RWPE1 (cell line): ENCODE measurements at regions not wholly inside any gene's neighbourhood (a gene's known extent, or its start where the extent isn't known, plus 50 kb on each side); places are given as distances from the start of the nearest gene placed in this dataset.

Source experiments
- CTCF ChIA-PET: fragments of 350-600 bp; sonication (Branson Sonifier 250); formaldehyde crosslinking; extraction: SDS; loops from one replicate; lab custom pipeline; 2021; lab: Yijun Ruan, JAX
- POLR2A ChIA-PET: fragments of 400-600 bp; formaldehyde crosslinking; extraction: SDS; loops from one replicate; lab custom pipeline; 2020; ENCODE audit warnings: antibody characterized with exemption; ENCODE audit not compliant: low non-redundant PET; lab: Yijun Ruan, JAX
- DNase-seq: peaks from one replicate; pipeline ENCODE4 v3.0.0; 2012; ENCODE audit warnings: low spot score
- H3K27ac ChIP-seq: fragments of 450-650 bp; 2 replicates; pipeline ENCODE4 v1.5.1; 2017
- CTCF ChIP-seq: fragments of 450-650 bp; conservative IDR thresholded peaks from 2 replicates; pipeline ENCODE4 v1.5.1; 2017; ENCODE audit warnings: low read depth, mild to moderate bottlenecking

GRCh38 chr10:21413680-21414079 lies 111.8 kb downstream of the SKIDA1 start:
- no peak for TF ChIP-seq CTCF
- no peak for DNase-seq
- CTCF ChIA-PET = no interaction called here
- POLR2A ChIA-PET = no interaction called here
- H3K27ac ChIP-seq = no peak overlapping the region

GRCh38 chr10:21413268-21413667 lies 112.2 kb downstream of the SKIDA1 start:
- ChIA-PET CTCF (no interaction called here), POLR2A (no interaction called here)
- H3K27ac ChIP-seq = no peak overlapping the region
- TF ChIP-seq CTCF = no peak
- DNase-seq = no peak

GRCh38 chr10:21406595-21407193 lies 118.8 kb downstream of the SKIDA1 start:
- ChIA-PET CTCF (interaction anchor here (0.5 to 0.6 kb wide), 2 partner anchors 90 to 192 kb away, joined by 3 read pairs; no protein-coding TSS in a partner anchor), POLR2A (no interaction called here)
- DNase-seq = no peak
- TF ChIP-seq CTCF = no peak
- no peak overlapping the region for H3K27ac ChIP-seq

GRCh38 chr10:21405981-21406380 lies 119.5 kb downstream of the SKIDA1 start:
- H3K27ac ChIP-seq = no peak overlapping the region
- DNase-seq = no peak
- CTCF ChIA-PET = interaction anchor here (0.6 kb wide), 1 partner anchor 90 kb away, joined by 3 read pairs; no protein-coding TSS in a partner anchor
- TF ChIP-seq CTCF = no peak
- POLR2A ChIA-PET = interaction anchor here (0.6 kb wide), 1 partner anchor 9 kb away, joined by 3 read pairs; no protein-coding TSS in a partner anchor

GRCh38 chr10:21403256-21404015 lies 122.0 kb downstream of the SKIDA1 start:
- no peak overlapping the region for H3K27ac ChIP-seq
- no peak for TF ChIP-seq CTCF
- no peak for DNase-seq
- ChIA-PET CTCF (interaction anchor here (0.6 kb wide), 1 partner anchor 14 kb away, joined by 3 read pairs; no protein-coding TSS in a partner anchor), POLR2A (no interaction called here)

GRCh38 chr10:21402606-21403083 lies 122.8 kb downstream of the SKIDA1 start:
- ChIA-PET POLR2A (no interaction called here), CTCF (interaction anchor here (0.6 kb wide), 1 partner anchor 119 kb away, joined by 4 read pairs; no protein-coding TSS in a partner anchor)
- no peak for DNase-seq
- no peak for TF ChIP-seq CTCF
- H3K27ac ChIP-seq = peak overlapping the region; percentile 67
